Gastroesophageal sphincter (tissue), 3 donors: ENCODE measurements at regions not wholly inside any gene's neighbourhood (a gene's known extent, or its start where the extent isn't known, plus 50 kb on each side); places are given as distances from the start of the nearest gene placed in this dataset.

ENCODE experiments used
- EP300 ChIP-seq: sonication (generic); formaldehyde crosslinking; IDR thresholded peaks from one replicate; pipeline ENCODE4 v1.6.1; 2017; ENCODE audit warnings: antibody characterized with exemption, mild to moderate bottlenecking
- POLR2A ChIP-seq, 2 donors: fragments of 450-650 bp; IDR thresholded peaks; one replicate each; pipeline ENCODE4 v1.6.1; 2017; ENCODE audit warnings: antibody characterized with exemption in 2 of 2, mild to moderate bottlenecking in 2 of 2, moderate library complexity in 1 of 2
- POLR2AphosphoS5 ChIP-seq: sonication (generic); formaldehyde crosslinking; IDR thresholded peaks from one replicate; pipeline ENCODE4 v1.6.1; 2017; ENCODE audit warnings: antibody characterized with exemption
- TF ChIP-seq, protein P1 (sequence below), 4 experiments: fragments of 200-600 bp in 2 of 4; fragments of 450-650 bp in 2 of 4; sonication (generic) in 1 of 4; IDR thresholded peaks; one replicate each; pipeline ENCODE4 v1.5.1; 2017 to 2019; ENCODE audit warnings: antibody characterized with exemption in 4 of 4, mild to moderate bottlenecking in 2 of 4, moderate library complexity in 2 of 4

DNA sequence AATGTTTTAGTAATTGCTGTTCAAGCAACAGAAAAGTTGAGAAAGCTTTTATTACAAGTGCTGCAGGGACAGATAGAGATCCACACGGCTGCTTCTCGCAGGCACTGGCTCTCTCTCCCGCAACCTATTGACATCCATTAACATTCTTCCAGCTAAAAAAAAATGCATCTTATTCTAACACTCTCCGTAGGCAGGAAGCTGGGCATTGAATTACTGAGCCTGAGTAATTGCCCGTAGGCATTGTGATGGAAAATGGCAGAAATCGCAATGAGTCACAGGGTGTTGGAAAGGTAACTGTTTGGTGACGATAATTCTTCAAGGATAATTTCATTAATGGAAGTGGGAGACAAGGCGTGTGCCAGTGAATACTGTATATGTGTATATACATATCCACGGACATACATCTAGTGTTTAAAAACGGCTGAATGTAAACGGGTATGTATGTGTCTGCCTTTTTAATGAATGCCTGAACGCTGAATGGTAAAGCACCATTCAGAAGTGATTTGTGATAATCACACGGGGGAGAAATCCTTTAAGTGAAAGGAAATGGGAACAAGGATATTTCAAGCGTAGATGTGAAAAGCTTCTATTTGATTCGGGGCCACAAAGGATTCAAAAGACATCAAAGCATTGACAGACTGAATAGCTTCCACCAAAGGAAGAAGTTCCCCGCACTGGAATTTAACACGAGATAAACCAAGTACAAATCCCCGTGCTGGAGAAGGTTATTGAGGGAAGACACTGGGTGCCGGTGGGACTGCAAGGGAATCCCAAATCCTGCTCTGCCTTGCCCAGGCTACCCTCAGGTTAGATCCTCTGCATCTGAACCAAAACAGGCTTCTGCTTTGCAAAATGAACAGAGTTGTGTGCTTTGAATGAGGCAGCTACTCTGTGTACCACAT lies 567.2 kb downstream of the NPHP4 start:
- TF ChIP-seq POLR2A (IDR thresholded peaks at IDR 0.05) (no peak), POLR2AphosphoS5 (no peak), EP300 (no peak)
- TF ChIP-seq, protein P1, sequence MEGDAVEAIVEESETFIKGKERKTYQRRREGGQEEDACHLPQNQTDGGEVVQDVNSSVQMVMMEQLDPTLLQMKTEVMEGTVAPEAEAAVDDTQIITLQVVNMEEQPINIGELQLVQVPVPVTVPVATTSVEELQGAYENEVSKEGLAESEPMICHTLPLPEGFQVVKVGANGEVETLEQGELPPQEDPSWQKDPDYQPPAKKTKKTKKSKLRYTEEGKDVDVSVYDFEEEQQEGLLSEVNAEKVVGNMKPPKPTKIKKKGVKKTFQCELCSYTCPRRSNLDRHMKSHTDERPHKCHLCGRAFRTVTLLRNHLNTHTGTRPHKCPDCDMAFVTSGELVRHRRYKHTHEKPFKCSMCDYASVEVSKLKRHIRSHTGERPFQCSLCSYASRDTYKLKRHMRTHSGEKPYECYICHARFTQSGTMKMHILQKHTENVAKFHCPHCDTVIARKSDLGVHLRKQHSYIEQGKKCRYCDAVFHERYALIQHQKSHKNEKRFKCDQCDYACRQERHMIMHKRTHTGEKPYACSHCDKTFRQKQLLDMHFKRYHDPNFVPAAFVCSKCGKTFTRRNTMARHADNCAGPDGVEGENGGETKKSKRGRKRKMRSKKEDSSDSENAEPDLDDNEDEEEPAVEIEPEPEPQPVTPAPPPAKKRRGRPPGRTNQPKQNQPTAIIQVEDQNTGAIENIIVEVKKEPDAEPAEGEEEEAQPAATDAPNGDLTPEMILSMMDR (IDR thresholded peaks at IDR 0.05) = no peak
